Neural cell (in vitro differentiated cells): ENCODE measurements at regions not wholly inside any gene's neighbourhood (a gene's known extent, or its start where the extent isn't known, plus 50 kb on each side); places are given as distances from the start of the nearest gene placed in this dataset.

Source experiments
- EP300 ChIP-seq: fragments of 450-650 bp; conservative IDR thresholded peaks from 2 replicates; pipeline ENCODE4 v1.6.1; 2014; ENCODE audit warnings: antibody characterized with exemption, mild to moderate bottlenecking, moderate library complexity; ENCODE audit not compliant: poor library complexity, severe bottlenecking
- EZH2 ChIP-seq: fragments of 200-600, 300-800 bp; shearing (Covaris generic), sonication (generic); IDR thresholded peaks from 2 replicates; pipeline ENCODE4 v1.6.1; 2014; ENCODE audit warnings: antibody characterized with exemption, low read length, borderline replicate concordance, mild to moderate bottlenecking; ENCODE audit not compliant: insufficient read depth, poor library complexity, severe bottlenecking
- MXI1 ChIP-seq: fragments of 450-650 bp; conservative IDR thresholded peaks from 2 replicates; pipeline ENCODE4 v1.6.1; 2014; ENCODE audit warnings: antibody characterized with exemption, mild to moderate bottlenecking; ENCODE audit not compliant: poor library complexity, severe bottlenecking
- POLR2AphosphoS5 ChIP-seq: IDR thresholded peaks from 2 replicates; pipeline ENCODE4 v1.6.1; 2012
- RAD21 ChIP-seq: fragments of 450-650 bp; conservative IDR thresholded peaks from 2 replicates; pipeline ENCODE4 v1.6.1; 2014; ENCODE audit warnings: antibody characterized with exemption, mild to moderate bottlenecking, moderate library complexity
- SMC3 ChIP-seq: fragments of 450-650 bp; conservative IDR thresholded peaks from 2 replicates; pipeline ENCODE4 v1.6.1; 2014; ENCODE audit warnings: antibody characterized with exemption, mild to moderate bottlenecking, moderate library complexity; ENCODE audit not compliant: poor library complexity
- TAF1 ChIP-seq: IDR thresholded peaks from 2 replicates; pipeline ENCODE4 v1.6.1; 2012; ENCODE audit warnings: low read depth
- TF ChIP-seq, protein P1 (sequence below): fragments of 450-650 bp; IDR thresholded peaks from 2 replicates; pipeline ENCODE4 v1.5.1; 2014; ENCODE audit warnings: antibody characterized with exemption, mild to moderate bottlenecking, moderate library complexity; ENCODE audit not compliant: poor library complexity, severe bottlenecking
- TF ChIP-seq, protein P2 (sequence below): IDR thresholded peaks from 2 replicates; pipeline ENCODE4 v1.6.1; 2012; ENCODE audit warnings: borderline replicate concordance

DNA sequence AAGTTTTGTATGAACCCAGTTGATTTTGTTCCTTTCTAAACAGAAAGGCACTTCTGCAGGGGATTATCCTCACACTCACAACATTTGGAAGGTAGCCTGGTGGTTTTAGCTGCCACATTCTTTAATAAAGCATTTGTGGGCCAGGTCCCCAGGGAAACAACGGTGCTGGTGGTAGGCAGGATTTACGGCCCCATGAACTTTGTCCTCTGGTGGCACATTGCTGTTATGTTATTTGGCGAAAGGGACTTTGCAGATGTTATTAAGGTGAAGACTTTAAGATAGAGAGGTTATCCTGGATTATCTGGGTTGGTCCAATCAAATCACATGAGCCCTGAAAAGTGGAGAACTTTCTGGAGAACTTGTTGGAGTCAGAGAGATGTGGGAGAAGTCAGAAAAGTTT lies 86.3 kb upstream of the C9orf72 start:
- TF ChIP-seq EZH2: no peak
- TF ChIP-seq, protein P1, sequence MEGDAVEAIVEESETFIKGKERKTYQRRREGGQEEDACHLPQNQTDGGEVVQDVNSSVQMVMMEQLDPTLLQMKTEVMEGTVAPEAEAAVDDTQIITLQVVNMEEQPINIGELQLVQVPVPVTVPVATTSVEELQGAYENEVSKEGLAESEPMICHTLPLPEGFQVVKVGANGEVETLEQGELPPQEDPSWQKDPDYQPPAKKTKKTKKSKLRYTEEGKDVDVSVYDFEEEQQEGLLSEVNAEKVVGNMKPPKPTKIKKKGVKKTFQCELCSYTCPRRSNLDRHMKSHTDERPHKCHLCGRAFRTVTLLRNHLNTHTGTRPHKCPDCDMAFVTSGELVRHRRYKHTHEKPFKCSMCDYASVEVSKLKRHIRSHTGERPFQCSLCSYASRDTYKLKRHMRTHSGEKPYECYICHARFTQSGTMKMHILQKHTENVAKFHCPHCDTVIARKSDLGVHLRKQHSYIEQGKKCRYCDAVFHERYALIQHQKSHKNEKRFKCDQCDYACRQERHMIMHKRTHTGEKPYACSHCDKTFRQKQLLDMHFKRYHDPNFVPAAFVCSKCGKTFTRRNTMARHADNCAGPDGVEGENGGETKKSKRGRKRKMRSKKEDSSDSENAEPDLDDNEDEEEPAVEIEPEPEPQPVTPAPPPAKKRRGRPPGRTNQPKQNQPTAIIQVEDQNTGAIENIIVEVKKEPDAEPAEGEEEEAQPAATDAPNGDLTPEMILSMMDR: no peak
- TF ChIP-seq TAF1: no peak
- no peak for TF ChIP-seq RAD21
- no peak for TF ChIP-seq SMC3
- TF ChIP-seq EP300: no peak
- no peak for TF ChIP-seq POLR2AphosphoS5
- TF ChIP-seq, protein P2, sequence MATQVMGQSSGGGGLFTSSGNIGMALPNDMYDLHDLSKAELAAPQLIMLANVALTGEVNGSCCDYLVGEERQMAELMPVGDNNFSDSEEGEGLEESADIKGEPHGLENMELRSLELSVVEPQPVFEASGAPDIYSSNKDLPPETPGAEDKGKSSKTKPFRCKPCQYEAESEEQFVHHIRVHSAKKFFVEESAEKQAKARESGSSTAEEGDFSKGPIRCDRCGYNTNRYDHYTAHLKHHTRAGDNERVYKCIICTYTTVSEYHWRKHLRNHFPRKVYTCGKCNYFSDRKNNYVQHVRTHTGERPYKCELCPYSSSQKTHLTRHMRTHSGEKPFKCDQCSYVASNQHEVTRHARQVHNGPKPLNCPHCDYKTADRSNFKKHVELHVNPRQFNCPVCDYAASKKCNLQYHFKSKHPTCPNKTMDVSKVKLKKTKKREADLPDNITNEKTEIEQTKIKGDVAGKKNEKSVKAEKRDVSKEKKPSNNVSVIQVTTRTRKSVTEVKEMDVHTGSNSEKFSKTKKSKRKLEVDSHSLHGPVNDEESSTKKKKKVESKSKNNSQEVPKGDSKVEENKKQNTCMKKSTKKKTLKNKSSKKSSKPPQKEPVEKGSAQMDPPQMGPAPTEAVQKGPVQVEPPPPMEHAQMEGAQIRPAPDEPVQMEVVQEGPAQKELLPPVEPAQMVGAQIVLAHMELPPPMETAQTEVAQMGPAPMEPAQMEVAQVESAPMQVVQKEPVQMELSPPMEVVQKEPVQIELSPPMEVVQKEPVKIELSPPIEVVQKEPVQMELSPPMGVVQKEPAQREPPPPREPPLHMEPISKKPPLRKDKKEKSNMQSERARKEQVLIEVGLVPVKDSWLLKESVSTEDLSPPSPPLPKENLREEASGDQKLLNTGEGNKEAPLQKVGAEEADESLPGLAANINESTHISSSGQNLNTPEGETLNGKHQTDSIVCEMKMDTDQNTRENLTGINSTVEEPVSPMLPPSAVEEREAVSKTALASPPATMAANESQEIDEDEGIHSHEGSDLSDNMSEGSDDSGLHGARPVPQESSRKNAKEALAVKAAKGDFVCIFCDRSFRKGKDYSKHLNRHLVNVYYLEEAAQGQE: no peak
- no peak for TF ChIP-seq MXI1
